Stimulated activated CD4-positive, alpha-beta T cell treated with anti-CD3 and anti-CD28 coated beads, Interleukin-15, amount 100 ng/mL, for 24 hours (primary cell): ENCODE measurements at regions not wholly inside any gene's neighbourhood (a gene's known extent, or its start where the extent isn't known, plus 50 kb on each side); places are given as distances from the start of the nearest gene placed in this dataset.

Source experiments
- DNase-seq: peaks from one replicate; pipeline ENCODE4 v3.0.0-alpha.2; 2020

DNA sequence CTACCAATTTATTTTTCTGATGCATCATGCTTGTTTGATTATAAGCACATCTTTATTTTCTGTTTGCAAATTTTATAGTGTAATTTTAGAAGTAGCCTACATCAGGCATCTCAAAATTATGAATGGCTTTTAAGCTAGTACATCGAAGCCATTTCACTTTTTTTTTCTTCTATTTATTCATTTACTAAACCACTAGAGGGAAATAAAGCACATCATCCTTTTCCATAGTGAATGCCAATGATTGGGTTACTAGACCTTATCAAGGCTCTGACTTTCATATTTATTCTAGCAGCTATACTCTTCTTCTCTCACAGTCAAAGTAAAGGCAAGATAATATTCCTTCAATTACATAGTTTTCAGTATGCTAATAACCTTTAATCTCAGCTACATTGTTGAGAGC, 736.4 kb upstream of the LRFN5 start:
- no peak for DNase-seq

- DNase-seq = no peak
Observed at GRCh38 chr14:40859055-40859454, 747.6 kb upstream of the LRFN5 start.

GRCh38 chr14:40855343-40855742, 751.3 kb upstream of the LRFN5 start:
- no peak for DNase-seq

DNA sequence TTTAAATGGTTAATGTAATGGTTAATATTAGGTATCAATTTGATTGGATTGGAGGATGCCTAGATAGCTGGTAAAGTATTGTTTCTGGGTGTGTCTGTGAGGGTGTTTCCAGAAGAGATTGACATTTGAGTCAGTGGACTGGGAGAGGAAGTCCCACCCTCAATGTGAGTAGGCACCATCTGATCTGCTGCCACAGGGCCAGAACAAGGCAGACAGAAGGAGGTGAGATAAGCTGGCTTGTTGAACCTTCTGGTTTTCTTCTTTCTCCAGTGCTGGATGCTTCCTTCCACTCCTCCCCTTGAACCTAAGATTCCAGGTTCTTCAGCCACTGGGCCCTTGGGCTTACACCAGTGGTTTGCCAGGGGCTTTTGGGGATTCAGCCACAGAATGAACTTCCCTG, 756.5 kb upstream of the LRFN5 start:
- no peak for DNase-seq

DNA sequence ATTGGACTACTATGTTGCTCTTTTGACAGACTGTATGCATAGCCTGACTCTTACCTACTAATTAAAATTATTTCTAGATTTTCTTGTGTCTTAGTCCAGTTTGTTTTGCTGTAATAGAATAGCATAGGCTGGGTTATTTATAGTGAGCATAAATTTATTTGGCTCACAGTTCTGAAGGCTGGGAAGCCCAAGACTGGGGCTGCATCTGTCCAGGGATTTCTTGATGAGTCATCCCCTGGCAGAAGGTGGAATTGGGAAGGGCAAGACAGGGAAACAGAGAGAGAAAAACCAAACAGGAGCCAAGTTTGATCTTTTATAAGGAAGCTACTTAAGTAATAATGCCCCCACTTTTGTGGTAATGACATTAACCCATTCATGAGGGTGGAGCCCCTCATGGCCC, 759.2 kb upstream of the LRFN5 start:
- DNase-seq = no peak

- DNase-seq = no peak
Observed at GRCh38 chr14:40842816-40843215, 763.9 kb upstream of the LRFN5 start.

GRCh38 chr14:40841886-40842285, 764.8 kb upstream of the LRFN5 start:
- no peak for DNase-seq

DNA sequence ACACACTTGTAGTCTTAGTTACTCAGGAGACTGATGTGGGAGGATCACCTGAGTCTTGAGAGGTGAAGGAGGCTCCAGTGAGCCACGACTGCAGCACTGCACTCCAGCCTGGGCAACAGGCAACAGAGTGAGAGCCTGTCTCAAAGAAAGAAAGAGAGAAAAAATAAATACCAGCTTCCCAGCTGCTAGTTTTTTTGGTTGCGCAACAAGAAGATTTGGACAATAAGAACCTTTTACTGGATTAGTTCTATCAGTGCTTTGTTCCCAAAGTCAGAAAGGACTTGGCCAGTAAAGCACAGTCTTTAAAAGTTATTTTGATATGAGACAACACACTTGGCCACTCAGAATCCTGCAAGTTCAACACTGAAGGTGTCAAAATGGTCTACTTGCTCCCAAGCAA, 768.1 kb upstream of the LRFN5 start:
- no peak for DNase-seq

DNA sequence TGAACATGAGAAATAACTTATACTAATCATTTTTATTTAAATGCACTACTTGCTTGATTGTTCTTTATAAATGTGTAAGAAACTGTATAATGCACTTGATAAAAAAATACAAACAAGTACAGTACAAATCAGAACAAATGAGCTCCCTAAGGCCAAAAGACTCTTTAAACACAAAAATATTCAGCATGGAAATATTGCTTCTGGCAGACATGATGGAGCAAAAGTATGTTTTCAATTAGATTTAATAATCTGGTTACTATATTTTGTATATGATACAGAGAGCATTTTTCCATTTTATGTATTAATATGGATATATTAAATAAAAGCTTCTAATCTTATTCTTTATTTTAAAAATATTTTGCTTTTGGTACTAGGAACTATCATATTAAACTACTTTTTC, 800.2 kb upstream of the LRFN5 start:
- no peak for DNase-seq

- DNase-seq = no peak
Observed at GRCh38 chr14:40796168-40796567, 810.5 kb upstream of the LRFN5 start.

DNA sequence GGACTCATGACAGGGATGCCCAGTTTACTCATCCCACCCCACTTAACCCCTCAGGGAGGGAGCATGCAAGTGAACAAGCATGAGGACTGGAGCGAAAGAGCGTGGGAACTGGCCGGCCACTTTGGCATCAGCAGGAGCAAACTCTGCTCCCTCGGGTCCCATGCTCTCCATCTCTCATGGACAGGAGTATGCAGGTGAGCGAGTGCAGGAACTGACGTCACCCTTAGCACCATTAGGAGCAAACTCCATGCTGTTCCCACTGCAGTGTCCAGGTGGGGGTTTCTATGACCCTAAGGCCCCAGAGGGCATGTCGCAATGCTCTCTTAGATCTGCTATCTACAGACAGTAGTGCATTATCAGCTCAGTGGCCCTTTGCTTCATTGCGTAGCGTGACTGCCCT, 821.8 kb upstream of the LRFN5 start:
- DNase-seq = no peak

GRCh38 chr14:40762685-40763084, 844.0 kb upstream of the LRFN5 start:
- DNase-seq = no peak

DNA sequence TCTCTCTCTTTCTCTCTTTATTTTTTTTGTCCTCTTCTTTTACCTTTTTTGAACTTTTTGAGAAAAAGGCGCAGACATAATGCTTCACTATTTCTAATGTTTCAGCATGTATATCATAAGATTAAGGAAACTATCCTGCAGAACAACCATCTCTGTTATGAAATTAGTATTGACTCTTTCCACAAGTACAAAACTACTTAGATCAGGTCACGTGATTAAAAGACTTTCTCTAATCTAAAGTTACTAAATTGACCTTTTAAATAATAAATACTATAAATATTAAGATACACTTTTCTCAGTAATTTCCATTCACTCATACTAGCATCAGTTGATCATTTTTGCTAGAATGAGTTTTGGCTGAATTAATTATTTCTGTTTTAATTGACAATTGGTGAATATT, 844.5 kb upstream of the LRFN5 start:
- no peak for DNase-seq

GRCh38 chr14:40760704-40761103, 846.0 kb upstream of the LRFN5 start:
- no peak for DNase-seq

GRCh38 chr14:40758076-40758475, 848.6 kb upstream of the LRFN5 start:
- DNase-seq = no peak

GRCh38 chr14:40757376-40757950, 849.2 kb upstream of the LRFN5 start:
- no peak for DNase-seq

GRCh38 chr14:40733206-40733605, 873.5 kb upstream of the LRFN5 start:
- DNase-seq = no peak

GRCh38 chr14:40727107-40727506, 879.6 kb upstream of the LRFN5 start:
- no peak for DNase-seq

DNA sequence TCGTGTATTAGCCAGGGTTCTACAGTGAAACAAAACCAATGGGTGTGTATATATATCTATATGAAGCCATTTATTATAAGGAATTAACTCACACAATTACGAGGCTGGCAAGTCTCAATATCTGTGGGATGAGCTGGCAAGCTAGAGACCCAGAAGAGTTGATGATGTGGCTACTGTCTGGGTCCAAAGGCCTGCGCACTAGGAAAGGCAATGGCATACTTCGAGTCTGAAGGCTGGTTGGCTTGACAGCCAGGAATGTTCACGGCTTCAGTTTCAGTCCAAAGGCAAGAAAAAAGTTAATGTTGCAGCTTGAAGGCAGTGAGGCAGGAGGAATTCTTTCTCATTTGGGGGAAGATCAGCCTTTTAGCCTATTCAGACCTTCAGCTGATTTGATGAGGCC, 893.3 kb upstream of the LRFN5 start:
- DNase-seq = no peak

DNA sequence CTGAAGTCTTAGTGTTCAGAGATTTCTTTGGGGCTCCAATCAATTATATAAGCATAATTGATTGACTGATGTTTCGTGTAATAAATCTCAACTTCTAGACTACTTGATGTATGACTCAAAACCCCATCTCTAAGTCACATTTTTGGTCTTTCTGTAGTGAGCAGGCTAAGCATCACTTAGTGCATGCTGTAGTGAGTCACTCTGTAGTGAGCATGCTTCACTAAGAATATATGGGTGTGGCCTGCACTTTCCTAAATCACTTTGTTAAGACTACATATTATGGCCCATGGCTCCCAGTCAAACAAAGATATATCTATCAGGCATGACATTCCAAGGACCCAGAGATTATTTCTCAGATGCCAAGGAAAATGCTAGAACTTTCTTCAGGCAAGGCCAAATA, 909.4 kb upstream of the LRFN5 start:
- no peak for DNase-seq

GRCh38 chr14:40694023-40694422, 912.7 kb upstream of the LRFN5 start:
- no peak for DNase-seq

- DNase-seq = no peak
Observed at GRCh38 chr14:40691066-40691465, 915.6 kb upstream of the LRFN5 start.

DNA sequence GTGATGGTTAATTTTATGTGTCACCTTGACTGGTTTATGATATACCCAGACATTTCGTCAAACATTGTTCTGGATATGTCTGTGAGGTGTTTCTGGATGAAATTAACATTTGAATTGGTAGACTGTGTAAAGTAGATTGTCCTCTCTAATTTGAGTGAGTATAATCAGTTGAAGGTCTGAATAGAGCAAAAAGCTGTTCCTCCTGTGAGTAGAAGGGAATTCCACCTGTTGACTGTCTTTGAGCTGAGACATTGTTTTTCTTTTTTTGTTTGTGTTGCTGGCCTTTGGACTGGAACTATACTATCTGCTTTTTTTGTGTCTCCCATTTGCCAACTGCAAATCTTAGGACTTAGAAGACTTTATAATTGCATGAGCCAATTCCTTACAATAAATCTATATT, 920.9 kb upstream of the LRFN5 start:
- DNase-seq = no peak

GRCh38 chr14:40684328-40684727, 922.3 kb upstream of the LRFN5 start:
- no peak for DNase-seq

DNA sequence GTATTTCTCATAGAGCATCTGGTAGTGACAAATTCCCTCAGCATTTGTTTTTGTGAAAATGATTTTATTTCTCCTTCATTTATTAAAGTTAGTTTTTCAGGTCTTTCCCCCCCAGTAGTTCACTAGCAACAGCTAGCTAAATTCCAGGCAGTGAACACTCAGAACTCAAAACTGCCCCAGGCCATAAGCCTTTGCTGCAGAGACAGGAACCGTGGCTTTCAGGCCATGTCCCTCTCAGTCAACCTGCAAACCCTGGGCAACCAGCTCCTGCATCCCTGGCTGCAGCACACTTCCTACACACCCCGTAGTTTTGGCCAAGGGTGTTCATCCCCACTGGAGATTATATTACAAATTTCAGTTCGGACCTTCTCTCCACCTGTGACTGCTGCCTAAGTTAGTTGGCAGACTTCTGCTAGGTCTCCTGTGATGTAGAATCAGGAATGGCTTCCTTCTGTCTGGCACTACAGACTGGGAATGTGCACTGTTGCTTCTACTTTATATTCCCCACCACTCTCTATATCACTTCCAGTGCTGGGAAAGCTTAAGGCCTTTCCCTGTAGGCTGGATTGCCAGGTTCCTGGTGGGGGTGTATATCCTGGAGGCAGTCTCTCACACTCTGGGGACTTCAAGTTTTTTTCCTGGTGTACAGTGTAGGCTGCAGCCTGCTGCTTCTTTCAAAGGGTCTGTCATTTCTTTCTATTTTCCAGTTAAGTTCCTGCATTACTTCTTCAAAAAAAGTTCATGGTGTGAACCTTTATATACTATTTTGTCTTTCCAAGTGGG, 924.4 kb upstream of the LRFN5 start:
- DNase-seq = no peak
